ENCODE measurements at regions not wholly inside any gene's neighbourhood (a gene's known extent, or its start where the extent isn't known, plus 50 kb on each side); places are given as distances from the start of the nearest gene placed in this dataset.

GRCh38 chr1:71276466-71276865 is 195.6 kb upstream of the ZRANB2 start:
- TF ChIP-seq CTCF (conservative IDR thresholded peaks at IDR 0.05; ENCODE audit: low read depth, low read length) (no peak), EZH2 (IDR thresholded peaks at IDR 0.05; ENCODE audit: low read length, unreplicated experiment) (no peak), EZH2phosphoT487 (IDR thresholded peaks at IDR 0.05; ENCODE audit: borderline replicate concordance, low read length) (no peak)

Measured in PC-3 (cell line).